GM12891 (cell line): ENCODE measurements at regions not wholly inside any gene's neighbourhood (a gene's known extent, or its start where the extent isn't known, plus 50 kb on each side); places are given as distances from the start of the nearest gene placed in this dataset.

Source experiments
- POLR2A ChIP-seq: IDR thresholded peaks from 2 replicates; pipeline ENCODE4 v1.6.1; 2011; ENCODE audit warnings: low read depth, low read length, control low read depth
- TAF1 ChIP-seq: IDR thresholded peaks from 2 replicates; pipeline ENCODE4 v1.6.1; 2011; ENCODE audit warnings: low read depth, low read length, control low read depth

- TF ChIP-seq POLR2A (no peak), TAF1 (no peak)
Measured at GRCh38 chr4:19239565-19239964, 1012.1 kb upstream of the SLIT2 start.
